GM12873 (cell line): ENCODE measurements at regions not wholly inside any gene's neighbourhood (a gene's known extent, or its start where the extent isn't known, plus 50 kb on each side); places are given as distances from the start of the nearest gene placed in this dataset.

Source experiments
- TF ChIP-seq, protein P1 (sequence below): IDR thresholded peaks from 2 replicates; pipeline ENCODE4 v1.5.1; 2012; ENCODE audit warnings: low read depth, mild to moderate bottlenecking, moderate library complexity, low read length, control low read depth; ENCODE audit not compliant: insufficient read depth; ENCODE audit errors: missing control alignments

DNA sequence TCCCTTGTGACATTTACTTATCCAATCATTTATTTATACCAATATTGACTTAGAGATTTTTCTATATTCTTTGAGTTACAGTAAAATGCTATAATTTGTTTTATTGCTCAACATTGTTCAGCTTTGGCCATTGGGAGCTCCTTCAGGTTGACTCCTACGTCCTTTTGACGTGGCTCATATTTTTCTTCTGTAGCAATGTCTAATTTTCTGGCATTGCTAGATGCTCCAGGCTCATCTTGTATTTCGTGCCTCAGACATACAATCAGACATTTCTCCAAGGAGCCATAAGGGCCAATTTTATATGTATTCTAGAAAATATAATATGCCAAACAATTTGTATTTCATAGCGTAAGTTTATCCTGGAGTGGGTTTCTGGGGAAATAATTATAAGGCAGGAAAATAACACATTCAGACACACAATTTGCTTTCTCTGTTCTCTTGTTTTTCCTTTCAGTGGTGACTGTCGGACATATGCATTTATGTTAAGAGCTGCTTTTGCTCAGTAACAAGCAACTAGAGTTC lies 355.1 kb upstream of the MON1B start:
- TF ChIP-seq, protein P1, sequence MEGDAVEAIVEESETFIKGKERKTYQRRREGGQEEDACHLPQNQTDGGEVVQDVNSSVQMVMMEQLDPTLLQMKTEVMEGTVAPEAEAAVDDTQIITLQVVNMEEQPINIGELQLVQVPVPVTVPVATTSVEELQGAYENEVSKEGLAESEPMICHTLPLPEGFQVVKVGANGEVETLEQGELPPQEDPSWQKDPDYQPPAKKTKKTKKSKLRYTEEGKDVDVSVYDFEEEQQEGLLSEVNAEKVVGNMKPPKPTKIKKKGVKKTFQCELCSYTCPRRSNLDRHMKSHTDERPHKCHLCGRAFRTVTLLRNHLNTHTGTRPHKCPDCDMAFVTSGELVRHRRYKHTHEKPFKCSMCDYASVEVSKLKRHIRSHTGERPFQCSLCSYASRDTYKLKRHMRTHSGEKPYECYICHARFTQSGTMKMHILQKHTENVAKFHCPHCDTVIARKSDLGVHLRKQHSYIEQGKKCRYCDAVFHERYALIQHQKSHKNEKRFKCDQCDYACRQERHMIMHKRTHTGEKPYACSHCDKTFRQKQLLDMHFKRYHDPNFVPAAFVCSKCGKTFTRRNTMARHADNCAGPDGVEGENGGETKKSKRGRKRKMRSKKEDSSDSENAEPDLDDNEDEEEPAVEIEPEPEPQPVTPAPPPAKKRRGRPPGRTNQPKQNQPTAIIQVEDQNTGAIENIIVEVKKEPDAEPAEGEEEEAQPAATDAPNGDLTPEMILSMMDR: no peak

DNA sequence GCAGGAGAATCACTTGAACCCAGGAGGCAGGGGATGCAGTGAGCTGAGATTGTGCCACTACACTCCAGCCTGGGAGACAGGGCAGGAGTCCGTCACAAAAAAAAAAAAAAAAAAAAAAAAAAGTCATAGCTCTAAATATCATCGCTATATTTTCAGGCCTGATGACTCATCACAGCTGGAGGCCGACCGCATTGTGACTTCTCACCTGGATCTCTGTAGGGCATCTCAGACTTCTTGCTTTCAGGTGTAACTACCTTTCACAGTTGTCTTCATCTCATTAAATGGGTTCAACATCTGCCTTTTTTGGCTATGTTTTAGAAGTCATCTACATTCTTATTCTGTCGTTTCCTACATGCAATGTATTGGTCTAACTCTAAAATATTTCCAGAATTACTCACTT lies 353.1 kb upstream of the MON1B start:
- TF ChIP-seq, protein P1: no peak

- TF ChIP-seq, protein P1: no peak
Measured at GRCh38 chr16:76854234-76854633, 336.8 kb upstream of the MON1B start.

DNA sequence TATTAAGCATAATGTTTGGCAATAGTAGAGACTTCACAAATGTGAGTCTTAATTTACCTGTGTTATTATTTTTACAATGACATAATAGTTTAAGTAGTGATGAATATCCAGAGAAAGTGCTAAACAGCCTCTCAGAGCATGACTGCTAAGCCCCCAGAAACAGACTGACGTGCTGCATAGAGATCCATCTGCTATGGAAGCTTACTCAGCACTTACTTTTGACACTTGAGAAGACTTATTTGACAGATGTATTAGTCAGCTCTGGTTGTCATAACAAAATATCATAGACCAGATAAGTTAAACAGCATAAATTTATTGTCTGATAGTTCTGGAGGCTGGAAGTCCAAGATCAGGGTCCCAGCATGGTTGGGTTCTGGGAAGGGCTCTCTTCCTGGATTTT lies 334.9 kb upstream of the MON1B start:
- TF ChIP-seq, protein P1: no peak

DNA sequence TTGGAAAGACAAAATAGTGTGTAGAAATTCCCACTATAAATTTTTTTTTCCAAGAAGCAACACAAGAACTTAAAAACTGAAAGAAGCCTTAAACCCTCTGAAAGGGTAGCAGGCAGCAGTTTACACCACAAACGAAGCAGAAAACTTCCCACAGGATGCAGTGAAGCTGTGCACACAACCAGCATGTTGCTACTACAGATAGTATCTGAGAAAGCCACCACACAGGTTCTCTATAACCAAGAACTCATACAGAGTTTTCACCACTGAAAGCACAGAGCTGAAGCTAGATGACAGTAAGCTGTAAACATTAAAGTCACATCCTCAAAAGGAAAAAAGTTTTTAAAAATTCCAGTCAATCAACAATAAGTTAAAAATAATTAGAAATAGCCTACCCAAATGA lies 333.6 kb upstream of the MON1B start:
- TF ChIP-seq, protein P1: no peak

- TF ChIP-seq, protein P1: no peak
Measured at GRCh38 chr16:76862901-76863300, 328.1 kb upstream of the MON1B start.

- TF ChIP-seq, protein P1: no peak
Measured at GRCh38 chr16:76866994-76867393, 324.0 kb upstream of the MON1B start.

- TF ChIP-seq, protein P1: no peak
Measured at GRCh38 chr16:76875898-76876297, 315.1 kb upstream of the MON1B start.
